ENCODE measurements at regions not wholly inside any gene's neighbourhood (a gene's known extent, or its start where the extent isn't known, plus 50 kb on each side); places are given as distances from the start of the nearest gene placed in this dataset.

DNA sequence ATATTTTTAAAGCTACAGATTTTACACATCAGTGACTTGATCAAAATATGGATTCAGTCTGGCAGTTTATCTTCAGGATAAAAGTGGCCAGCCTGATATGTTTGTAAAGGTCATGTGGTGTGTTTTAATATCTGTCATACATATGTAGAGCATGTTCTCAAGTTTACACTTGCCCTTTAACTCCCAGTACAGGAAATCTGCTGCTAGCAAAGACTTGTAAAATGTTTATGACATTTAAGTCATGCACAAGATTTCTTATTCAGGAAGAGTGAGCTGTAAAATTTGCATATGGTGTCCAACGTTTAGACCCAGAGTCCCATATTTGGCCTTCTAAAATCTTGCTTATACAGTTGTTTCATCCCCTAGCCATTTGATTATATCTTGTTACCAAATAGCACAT lies 197.5 kb upstream of the FLRT2 start:
- Histone ChIP-seq H3K4me3 (ENCODE audit: low read depth in 2 of 2, low read length in 2 of 2) (no peak overlapping the region), H3K4me1 (ENCODE audit: control insufficient read depth, insufficient read depth, low read length) (no peaks in the 10 kb centered on the region), H3K27me3 (ENCODE audit: control insufficient read depth, insufficient read depth, low read length) (no peaks in the 10 kb centered on the region), H3K36me3 (ENCODE audit: control insufficient read depth, insufficient read depth, low read length) (no peaks in the 10 kb centered on the region), H3K27ac (ENCODE audit: low read length) (no peak overlapping the region), H3K9me3 (ENCODE audit: control insufficient read depth, insufficient read depth, low read depth, low read length) (no peaks in the 10 kb centered on the region)
- TF ChIP-seq, protein P1, sequence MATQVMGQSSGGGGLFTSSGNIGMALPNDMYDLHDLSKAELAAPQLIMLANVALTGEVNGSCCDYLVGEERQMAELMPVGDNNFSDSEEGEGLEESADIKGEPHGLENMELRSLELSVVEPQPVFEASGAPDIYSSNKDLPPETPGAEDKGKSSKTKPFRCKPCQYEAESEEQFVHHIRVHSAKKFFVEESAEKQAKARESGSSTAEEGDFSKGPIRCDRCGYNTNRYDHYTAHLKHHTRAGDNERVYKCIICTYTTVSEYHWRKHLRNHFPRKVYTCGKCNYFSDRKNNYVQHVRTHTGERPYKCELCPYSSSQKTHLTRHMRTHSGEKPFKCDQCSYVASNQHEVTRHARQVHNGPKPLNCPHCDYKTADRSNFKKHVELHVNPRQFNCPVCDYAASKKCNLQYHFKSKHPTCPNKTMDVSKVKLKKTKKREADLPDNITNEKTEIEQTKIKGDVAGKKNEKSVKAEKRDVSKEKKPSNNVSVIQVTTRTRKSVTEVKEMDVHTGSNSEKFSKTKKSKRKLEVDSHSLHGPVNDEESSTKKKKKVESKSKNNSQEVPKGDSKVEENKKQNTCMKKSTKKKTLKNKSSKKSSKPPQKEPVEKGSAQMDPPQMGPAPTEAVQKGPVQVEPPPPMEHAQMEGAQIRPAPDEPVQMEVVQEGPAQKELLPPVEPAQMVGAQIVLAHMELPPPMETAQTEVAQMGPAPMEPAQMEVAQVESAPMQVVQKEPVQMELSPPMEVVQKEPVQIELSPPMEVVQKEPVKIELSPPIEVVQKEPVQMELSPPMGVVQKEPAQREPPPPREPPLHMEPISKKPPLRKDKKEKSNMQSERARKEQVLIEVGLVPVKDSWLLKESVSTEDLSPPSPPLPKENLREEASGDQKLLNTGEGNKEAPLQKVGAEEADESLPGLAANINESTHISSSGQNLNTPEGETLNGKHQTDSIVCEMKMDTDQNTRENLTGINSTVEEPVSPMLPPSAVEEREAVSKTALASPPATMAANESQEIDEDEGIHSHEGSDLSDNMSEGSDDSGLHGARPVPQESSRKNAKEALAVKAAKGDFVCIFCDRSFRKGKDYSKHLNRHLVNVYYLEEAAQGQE (IDR thresholded peaks at IDR 0.05; ENCODE audit: insufficient read depth in 1 of 2, low read depth in 2 of 2, low read length in 1 of 2), result no peak
- TF ChIP-seq TCF7L2 (IDR thresholded peaks at IDR 0.05; ENCODE audit: low read depth, low read length) (no peak), POLR2AphosphoS5 (IDR thresholded peaks at IDR 0.05; ENCODE audit: low read depth, low read length) (no peak), SIN3A (IDR thresholded peaks at IDR 0.05; ENCODE audit: borderline replicate concordance, insufficient read depth, low read depth, low read length) (no peak)
- TF ChIP-seq, protein P2, sequence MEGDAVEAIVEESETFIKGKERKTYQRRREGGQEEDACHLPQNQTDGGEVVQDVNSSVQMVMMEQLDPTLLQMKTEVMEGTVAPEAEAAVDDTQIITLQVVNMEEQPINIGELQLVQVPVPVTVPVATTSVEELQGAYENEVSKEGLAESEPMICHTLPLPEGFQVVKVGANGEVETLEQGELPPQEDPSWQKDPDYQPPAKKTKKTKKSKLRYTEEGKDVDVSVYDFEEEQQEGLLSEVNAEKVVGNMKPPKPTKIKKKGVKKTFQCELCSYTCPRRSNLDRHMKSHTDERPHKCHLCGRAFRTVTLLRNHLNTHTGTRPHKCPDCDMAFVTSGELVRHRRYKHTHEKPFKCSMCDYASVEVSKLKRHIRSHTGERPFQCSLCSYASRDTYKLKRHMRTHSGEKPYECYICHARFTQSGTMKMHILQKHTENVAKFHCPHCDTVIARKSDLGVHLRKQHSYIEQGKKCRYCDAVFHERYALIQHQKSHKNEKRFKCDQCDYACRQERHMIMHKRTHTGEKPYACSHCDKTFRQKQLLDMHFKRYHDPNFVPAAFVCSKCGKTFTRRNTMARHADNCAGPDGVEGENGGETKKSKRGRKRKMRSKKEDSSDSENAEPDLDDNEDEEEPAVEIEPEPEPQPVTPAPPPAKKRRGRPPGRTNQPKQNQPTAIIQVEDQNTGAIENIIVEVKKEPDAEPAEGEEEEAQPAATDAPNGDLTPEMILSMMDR (IDR thresholded peaks at IDR 0.05), result no peak
- BruUV-seq (replicated peaks), result no TSS peak
- intact Hi-C loops (cut with micrococcal nuclease; ENCODE audit: unreplicated experiment), result no loop called here
- in situ Hi-C loops (cut with HindIII; ENCODE audit: low pct_unique_long_range_greater_than_20kb, low sequenced_read_pairs), result no loop called here
- CTCF ChIA-PET, result no interaction called here
- ATAC-seq (no peak), DNase-seq (ENCODE audit: low read depth, low spot score) (no peak)
- POLR2A ChIA-PET, result no interaction called here

DNA sequence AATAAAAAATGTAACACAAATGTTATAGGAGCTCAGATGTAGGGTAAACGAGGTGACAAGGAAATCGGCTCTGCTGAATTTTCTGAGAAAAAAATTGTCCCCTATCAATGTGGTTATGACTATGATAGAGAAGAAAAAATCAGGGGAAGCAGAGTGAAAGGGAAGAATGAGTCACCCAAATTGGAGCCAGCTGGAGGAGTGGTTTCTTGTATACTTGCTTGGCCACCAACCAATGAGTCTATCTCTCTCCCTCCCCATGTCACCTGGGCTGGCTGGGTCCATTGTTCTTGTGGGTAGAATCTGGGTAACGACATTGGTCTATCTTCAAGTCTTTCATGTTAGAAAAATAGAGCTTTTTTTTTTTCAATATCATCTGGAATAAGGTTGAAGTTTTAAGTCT lies 196.6 kb upstream of the FLRT2 start:
- Histone ChIP-seq H3K27ac (ENCODE audit: low read length) (no peak overlapping the region), H3K4me1 (ENCODE audit: control insufficient read depth, insufficient read depth, low read length) (no peaks in the 10 kb centered on the region), H3K27me3 (ENCODE audit: control insufficient read depth, insufficient read depth, low read length) (no peaks in the 10 kb centered on the region), H3K36me3 (ENCODE audit: control insufficient read depth, insufficient read depth, low read length) (no peaks in the 10 kb centered on the region), H3K9me3 (ENCODE audit: control insufficient read depth, insufficient read depth, low read depth, low read length) (no peaks in the 10 kb centered on the region), H3K4me3 (ENCODE audit: low read depth in 2 of 2, low read length in 2 of 2) (no peak overlapping the region)
- ChIA-PET CTCF (no interaction called here), POLR2A (no interaction called here)
- BruUV-seq (replicated peaks), result no TSS peak
- no peak for TF ChIP-seq TCF7L2 (IDR thresholded peaks at IDR 0.05; ENCODE audit: low read depth, low read length)
- TF ChIP-seq, protein P1 (IDR thresholded peaks at IDR 0.05; ENCODE audit: insufficient read depth in 1 of 2, low read depth in 2 of 2, low read length in 1 of 2), result no peak
- TF ChIP-seq, protein P2 (IDR thresholded peaks at IDR 0.05), result no peak
- no peak for TF ChIP-seq POLR2AphosphoS5 (IDR thresholded peaks at IDR 0.05; ENCODE audit: low read depth, low read length)
- TF ChIP-seq SIN3A (IDR thresholded peaks at IDR 0.05; ENCODE audit: borderline replicate concordance, insufficient read depth, low read depth, low read length), result no peak
- DNase-seq (ENCODE audit: low read depth, low spot score) (no peak), ATAC-seq (no peak)
- intact Hi-C loops (cut with micrococcal nuclease; ENCODE audit: unreplicated experiment) (no loop called here), in situ Hi-C loops (cut with HindIII; ENCODE audit: low pct_unique_long_range_greater_than_20kb, low sequenced_read_pairs) (no loop called here)
